NCI-H1930 (cell line): ENCODE measurements at regions not wholly inside any gene's neighbourhood (a gene's known extent, or its start where the extent isn't known, plus 50 kb on each side); places are given as distances from the start of the nearest gene placed in this dataset.

Experiments
- DNase-seq, 2 experiments: peaks; one replicate each; lab custom pipeline; 2025; lab: John Stamatoyannopoulos, UW

DNA sequence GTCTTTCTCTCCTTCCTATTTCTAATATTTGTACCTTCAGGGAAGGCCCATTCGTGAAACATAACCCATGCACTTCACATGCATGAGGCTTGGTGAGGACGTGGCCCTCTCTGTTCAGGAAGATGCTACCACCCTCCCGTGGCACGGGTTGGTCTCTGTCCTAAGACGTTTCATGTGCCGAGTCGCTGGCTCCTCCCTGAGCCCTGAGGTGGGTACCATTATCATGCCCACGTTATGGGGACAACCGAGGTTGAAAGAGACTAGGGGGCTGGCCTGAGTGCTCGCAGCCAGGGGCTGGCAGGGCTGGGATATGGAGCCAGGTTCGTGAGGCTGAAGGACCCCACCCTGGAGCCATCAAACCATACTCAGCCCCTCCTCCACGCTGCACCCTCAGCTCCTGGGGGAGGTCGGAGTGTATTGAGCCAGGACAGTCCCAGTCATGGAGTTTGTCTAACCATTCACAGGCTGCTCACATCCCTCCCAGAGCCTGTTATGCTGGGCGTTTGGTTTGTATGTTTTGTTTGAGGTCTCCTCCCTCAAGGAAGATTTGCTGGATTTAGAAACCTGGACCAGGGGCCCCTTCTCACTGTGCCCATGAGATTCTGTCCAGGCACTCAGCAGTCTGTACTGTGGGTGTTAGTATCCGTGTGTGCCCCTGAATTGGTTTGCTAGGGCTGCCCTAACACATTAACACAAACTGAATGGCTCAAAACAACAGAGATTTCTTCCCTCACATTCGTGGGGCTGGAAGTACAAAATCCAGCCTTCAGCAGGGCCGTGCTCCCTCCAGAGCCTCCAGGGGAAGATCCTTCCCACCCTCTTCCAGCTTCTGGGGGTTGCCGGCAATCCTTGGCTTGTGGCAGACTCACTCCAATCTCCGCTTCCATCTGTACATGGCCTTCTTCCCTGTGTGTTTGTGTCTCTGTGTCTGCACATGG is 88.3 kb downstream of the ANKRD60 start:
- no peak for DNase-seq

DNA sequence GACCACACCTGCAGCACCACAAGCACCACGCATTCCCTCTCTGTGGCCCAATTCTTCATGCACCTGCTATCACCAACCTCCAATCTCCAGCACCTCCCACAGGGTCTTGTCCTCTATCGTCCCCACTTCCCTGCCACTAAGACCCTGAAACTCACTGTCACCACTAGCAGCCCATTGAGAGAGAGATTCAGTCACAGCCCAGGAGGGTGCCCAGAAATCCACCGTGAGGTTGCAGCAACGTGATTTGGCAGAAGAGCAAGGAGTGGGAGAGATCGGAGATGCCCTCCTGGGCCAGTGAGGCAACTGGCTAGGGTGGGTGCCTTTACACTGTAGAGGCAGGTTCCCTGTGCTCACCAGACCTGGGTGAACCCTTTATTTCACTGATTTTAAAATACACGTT is 90.1 kb downstream of the ANKRD60 start:
- no peak for DNase-seq

DNA sequence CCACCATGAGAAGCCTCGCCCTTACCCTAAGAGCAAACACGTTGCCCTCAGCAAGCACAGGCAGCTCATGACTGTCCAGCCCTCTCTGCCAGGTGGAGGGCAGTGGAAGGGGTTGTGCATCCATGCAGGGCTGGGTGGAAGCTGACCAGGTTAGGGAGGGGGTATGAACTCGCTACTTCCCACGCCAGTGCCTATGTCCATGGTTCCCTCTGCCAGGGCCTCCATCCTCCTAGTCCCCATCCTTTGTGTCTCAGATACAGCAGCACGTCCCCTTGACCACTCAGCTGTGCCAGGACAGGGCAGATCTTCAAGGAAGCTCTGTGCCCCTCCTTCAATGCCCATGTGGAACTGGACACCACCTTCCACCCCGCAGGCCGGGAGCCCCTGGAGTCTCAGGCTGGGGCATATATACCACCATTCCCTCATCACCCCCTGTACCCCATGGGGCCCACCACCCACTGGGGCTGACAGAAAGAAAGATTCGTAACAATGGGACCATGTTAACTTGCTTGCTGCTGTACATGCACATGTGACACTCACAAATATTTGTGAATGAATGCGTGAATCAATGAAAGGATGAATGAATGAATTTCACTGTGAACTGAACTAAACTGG is 90.7 kb downstream of the ANKRD60 start:
- DNase-seq = no peak

DNA sequence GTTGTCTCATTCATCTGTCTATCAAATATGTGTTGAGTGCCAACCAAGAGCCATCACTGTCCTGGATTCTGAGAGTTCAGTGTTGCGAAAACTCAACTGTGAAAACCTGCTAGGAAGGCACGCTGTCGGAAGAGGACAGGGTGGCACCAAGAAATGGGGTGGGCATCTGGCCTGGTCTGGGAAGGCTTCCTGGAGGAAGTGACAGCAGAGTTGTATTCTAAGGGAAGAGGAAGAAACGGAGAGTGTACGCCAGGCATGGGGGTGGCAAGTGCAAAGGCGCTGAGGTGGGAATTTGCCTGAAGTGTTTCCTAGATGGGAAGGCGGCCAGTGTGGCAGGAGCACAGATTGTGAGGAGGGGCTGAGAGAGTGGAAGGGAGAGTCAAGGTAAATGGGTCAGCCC is 91.2 kb downstream of the ANKRD60 start:
- DNase-seq = no peak

DNA sequence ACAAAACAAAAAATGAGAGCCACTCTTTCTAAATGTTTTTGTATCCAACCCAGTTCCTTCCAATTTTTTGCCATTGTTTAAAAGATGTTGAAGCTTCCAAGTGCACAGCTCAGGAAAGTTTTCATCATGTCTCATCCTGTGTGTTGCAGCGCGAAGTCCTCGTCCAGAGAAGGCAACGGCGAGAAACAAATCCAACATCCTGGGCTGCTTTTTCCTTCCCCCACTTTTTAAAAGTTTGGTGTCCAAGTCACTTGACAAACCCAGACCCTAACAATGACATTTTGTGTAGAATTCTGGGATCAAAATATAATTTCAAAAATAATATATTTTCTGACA is 92.3 kb downstream of the ANKRD60 start:
- no peak for DNase-seq

DNA sequence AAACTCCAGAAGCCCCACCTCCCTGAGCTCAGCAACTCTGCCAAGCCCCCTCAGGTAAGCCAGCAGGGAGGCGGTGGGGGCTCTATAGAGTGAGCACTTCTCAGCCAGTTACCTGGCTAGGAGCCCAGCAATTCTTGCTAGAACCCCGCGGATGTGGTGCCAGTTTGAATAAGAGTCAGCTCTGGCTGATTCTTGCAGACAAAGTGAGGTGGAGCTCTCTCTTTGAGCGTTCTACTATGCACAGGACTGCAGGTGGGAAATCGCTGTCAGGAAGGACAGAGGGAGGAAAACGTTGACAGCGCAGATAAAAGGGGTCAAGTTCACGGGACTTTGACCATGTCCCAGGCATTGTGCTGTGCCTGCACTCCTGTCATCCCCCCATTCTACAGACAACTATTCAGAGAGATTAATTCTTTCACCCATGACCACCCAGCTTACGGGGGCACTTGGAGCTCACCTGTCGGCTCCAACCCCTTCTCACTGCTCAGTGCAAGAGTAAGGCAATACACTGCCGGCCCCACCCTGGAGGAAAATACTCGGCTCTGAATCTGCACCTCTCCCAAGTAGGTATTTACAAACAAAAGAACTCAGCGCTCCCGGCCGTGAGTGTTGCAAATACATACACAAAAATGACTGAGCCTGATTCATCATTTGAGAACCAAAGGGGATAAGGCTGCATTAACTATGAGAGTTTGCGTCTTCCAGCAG is 92.9 kb downstream of the ANKRD60 start:
- no peak for DNase-seq

DNA sequence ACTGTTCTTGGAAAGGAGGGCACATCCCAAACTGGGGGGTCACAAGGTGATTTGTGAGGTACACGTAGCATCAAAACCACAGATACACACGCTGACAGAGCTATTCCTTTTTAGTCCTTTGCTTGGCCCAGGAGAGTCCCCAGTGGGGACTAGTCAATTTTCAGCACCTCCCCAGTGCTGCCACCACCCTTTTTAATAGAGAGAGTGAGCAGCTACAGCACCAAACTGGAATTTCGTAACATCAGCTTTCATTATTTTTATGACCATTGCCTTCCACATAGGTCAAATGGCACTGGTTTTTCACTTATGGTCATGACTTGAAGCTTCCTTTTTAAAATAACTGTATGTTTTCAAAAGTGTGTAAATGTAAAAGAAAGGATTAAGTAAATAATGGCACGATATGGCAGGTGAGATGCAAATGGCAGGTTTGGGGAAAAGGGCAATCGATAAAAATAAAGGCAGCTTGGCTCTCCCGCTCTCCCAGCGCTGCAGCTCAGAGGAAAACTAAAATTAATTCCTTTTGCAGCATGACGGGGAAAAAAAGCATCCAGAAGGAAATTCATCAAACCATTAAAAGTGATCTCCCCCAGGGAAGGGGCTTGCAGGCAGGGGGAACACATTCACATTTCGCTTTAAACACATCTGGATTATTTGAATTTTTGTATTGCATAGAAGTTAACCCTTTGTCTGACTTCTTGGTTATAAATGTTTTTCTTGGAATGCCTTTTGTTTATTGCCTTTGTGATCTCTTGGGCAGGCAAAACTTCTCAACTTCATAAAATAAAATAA is 95.2 kb downstream of the ANKRD60 start:
- DNase-seq = no peak

DNA sequence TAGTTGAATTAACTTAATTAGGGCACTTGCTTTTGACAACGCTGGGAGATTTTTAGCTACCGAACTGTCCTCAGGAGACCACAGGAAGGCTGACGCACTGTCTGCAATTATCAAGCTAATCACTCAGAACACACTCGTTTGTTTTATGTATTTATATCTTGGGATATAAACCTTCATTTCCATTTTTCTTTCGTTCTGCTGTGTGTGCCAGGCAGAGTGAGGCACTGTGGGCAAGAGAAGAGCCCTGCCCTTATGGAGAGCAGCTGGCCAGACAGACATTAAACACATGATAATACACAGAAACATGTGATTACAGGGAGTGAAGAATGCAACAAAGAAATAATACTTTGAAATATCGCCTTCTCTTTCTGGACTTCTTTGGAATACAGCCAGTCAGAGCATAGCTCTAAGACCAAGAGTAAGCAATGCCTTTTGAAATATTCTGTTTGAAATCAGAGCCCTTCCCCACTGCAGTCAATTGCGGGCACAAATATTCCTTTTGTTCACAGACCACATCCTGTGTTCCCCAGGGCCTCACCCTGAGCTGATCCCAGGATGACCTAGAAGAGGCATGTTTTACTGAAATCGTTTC is 96.8 kb downstream of the ANKRD60 start:
- peak; percentile 45 to 52 for DNase-seq

DNA sequence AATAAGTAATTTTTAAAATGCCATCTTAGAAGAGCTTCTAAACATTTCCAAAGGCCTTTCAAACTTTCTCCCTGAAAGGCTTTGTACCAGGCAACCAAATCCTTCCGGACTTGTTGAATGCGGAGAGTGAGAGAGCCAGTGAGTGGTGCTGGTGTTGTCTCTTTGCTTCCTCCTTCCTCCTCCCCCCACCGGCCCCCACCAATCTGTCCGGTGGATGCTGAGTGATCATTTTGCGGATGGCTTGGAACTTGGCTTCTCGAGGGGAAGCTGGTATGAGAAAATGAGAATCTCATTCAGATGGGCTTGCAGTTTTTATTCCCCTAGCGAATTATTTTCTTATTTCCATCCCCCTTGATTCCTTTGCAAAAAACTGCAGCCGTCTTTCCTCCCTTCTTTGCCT is 97.3 kb downstream of the ANKRD60 start:
- peak in 1 of 2 experiments; percentile 24 for DNase-seq

DNA sequence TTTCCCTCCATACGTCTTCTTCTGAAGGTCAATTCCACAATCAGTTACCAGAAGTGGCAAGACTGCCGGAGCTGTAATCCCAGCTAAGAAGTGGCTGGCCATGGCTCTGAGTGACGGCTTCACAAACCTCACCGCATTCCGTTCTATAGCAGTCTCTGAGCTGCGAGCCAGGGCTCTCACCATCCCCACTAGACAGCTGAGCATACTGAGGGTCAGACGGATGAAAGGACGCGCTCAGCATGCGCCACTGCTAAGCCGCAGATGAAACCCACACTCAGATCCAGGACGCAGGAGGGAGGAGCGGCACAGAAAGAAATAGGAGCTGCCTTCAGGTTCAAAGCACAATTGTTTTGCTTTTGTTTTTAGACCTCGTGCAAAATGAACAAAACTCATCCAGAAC is 97.9 kb downstream of the ANKRD60 start:
- no peak for DNase-seq

DNA sequence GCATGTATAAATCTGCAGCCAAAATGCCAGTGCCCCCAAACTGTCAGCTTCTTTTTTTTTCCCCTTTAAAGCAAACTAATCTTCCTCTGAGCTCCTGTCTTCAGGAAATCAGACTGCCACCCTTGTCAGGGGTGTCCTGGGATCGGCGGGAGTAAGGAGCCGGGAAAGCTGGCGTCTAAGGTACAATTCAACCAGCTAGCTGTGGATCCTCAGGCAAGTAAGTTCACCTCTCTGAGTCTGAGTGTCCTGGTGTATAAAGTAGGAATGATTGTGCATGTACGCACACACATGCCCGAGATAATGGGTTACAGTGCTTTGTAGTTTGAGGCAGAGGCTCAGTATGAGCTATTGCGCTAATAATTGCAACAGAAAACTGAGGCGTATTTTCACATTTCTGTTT is 98.3 kb downstream of the ANKRD60 start:
- no peak for DNase-seq

DNA sequence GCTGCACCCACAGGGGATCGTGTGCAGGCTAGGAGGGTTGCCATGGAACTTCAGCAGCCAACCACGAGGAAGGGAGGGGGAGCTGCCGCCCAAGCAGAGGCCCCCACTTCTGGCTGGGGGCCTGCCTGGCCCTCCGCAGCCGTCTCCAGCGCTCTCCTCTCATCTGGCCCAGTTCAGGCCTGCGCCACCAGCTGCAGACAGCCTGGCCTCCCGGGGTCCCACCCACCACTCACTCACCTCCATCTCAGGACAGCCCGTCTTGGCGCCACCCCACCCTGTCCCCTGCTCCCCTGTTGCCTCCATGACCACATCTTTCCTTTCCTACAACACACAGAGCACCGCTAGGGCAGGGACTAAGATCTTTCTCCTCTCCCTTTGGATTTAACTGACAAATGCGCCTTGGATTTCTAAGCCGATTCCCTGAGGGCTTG is 98.7 kb downstream of the ANKRD60 start:
- DNase-seq = no peak

DNA sequence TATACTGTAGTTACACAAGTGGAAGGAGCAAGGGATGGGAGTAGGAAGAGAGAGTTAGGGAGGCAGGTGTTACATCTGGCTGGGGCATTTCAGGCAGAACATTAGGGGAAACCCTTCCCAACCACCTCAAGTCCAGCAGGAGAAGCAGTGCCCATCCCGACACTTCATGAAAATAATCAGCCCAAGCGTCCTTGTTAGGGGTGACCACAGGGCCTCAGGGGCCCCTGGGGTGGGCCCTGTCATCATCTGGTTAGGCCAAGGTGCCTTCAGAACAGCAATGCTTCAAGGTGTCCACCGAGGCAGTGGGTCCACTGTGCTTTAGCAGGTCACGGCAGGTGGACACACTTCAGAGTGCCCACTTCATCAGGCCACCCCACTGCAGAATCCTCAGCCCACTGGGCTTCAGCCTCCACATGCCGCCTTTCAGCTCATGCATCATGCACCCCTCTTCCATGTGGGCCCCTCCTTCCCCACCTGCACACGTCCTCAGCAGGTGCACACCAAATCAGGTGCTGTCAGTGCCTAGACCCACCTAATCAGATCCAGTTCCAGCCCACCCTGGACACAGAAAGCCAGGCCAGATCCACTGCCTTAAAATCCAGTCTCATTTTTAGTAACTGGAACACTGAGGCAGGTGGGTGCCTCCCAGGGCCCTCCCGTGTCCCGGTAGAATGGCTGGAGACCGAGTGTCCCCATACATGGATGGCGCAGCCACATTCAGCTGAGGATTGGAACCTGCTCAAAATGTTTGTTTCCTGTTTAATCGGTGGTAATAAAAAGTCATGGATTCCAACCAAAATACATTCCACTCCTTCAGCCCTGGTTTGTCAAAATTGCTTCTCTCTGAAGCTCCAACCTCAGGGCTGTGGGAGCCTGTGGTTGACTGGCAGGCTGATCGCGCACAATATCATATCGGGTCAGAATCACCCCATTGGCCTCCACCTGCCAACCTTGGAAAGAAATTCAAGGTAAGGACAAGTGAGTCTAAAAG is 99.5 kb downstream of the ANKRD60 start:
- no peak for DNase-seq

DNA sequence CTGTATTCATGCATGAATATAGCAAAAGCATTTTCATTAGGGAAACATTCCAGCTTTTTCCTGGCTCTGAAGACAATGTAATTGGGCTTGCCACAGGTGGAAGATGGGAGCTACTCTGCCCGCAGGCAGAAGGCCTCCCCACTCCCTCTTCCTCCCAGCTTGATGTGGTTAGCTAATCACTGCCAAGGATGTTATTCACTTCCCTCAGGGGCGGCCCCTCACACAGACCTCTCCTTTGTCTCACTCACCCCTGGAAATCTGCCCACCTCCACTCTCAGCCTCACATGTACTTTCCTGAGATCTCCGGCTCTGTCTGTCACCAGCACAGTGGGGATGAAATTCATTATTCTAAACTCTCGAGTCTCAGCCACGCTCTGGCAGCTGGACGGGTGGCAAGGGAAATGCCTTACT is 100.7 kb downstream of the ANKRD60 start:
- no peak for DNase-seq

DNA sequence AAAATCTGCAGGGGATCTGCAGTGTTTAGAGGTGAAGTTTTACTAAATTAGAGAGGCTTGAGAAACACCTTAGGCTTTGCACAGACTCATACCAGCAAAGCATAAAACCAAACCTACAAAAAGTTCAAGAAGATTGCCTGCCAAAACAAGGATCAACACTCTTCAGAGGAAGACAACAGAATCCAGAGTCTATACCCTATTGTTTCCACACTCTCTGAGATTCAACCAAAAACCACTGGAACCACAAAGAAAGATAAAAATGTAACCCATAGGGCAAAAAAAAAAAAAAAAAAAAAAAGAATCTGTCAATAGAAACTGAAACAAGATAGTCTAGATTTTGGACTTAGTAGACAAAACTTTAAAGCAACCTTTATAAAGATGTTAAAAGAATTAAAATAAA is 102.7 kb downstream of the ANKRD60 start:
- DNase-seq = no peak

DNA sequence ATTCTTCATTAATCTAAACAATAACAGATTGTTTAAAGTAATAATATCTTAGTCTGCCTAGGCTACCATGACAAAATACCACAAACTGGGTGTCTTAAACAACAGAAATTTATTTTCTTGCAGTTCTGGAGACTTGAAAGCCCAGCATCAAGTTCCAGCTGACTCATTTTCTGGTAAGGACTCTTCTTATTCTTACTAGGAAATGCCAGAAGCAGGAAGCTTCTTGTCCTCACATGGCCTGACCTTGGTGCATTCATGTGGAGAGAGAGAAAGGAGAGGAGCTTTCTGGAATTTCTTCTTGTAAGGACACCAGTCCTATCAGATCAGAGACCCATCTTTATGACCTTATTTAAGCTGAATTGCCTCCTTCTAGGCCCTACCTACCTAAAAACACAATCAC is 110.5 kb downstream of the ANKRD60 start:
- DNase-seq = no peak

DNA sequence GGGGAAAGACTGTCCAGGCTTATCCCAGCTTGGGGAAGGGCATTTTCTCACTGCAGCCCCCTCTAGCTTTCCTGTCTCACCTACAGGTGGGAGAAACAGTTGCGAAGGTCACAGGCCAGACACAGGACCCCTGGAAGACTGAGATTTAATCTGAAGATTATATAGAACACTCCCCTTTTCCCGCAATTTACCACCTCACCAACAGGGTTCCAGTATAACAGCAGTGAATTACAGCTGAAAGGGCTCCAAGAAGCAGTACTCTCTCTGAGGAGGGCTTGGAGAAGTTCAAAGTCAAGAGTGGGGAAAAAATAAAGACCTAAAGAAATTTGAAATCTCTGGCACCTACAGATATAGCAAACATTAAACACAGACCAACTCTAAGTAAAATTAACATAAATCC is 111.9 kb downstream of the ANKRD60 start:
- DNase-seq = no peak

DNA sequence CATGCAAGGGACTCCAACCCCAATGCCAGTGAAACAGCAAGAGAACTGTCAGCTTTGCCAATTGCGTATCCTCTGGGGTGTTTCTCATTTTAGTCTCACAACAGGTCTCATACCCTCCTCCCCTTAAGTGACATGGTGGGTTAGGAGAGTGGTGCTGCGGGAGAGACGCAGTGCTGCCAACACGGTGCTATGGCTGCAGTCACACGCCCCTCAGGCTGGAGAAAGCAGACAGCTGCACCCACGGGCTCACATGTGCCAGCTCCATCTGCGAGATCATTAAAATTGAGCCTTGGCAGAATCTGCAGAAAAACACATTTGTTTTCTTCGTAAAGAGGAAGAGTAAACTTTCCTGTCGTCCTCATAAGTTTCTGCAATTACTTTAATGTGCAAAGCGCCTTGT is 114.7 kb downstream of the ANKRD60 start:
- DNase-seq = no peak

DNA sequence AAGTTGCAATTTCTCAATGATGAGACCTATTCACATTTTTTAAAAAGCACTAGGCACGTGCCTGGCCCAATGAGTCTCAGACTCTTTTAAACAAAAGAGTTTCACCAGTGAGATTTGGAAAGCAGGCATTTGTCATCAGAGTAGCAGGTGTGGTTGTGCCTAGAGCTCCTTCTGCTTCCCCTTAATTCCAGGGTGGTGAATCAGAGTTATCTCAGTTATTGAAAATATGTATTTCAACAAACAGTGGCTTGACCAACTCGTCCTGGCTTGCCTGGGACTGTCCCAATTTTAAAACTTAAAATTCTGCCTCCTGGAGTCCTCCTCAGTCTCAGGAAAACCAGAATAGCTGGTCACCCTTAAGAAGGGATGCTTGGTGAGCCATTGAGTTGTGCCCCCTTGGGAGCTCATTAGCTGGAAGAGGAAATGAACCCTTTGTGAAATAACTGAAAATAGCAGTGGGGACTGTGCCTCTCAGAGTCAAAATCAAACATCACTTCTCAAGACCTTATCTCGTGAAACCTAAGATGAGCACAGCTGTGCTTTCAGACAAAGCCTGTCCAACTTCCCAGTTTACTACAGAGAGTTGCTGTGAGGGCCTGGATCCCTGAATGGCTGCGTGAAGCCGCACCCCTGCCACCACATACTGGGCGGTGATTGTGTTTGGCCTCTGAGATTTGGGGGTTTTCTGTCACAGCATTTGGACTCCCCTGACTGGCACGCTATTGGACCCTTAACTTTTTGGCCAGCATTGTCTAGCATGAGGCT is 116.3 kb downstream of the ANKRD60 start:
- DNase-seq = no peak
